ENCODE measurements at regions not wholly inside any gene's neighbourhood (a gene's known extent, or its start where the extent isn't known, plus 50 kb on each side); places are given as distances from the start of the nearest gene placed in this dataset.

DNA sequence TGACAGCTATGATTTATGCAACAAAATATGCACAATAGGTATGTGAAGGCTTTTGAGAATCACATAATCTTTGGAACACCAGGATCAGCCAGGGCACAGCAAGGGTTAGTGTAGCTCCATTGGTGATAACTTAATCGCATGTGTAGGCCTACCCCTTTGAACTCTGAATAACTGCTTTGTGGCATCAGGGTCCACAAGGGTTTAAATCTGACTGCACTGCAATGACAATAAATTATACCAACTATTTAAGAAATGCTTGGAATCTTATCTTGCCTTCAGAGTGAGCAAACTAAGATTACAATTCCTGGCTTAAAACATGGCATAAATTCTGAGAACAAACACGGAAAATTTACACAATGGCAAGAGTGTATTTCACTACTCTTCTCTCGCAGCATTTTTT lies 245.8 kb downstream of the FBXO8 start:
- TF ChIP-seq CTCF (IDR thresholded peaks at IDR 0.05) (no peak), POLR2A (IDR thresholded peaks at IDR 0.05) (no peak), EP300 (IDR thresholded peaks at IDR 0.05) (no peak)
